ENCODE measurements at regions not wholly inside any gene's neighbourhood (a gene's known extent, or its start where the extent isn't known, plus 50 kb on each side); places are given as distances from the start of the nearest gene placed in this dataset.

GRCh38 chr10:111491154-111491553, 414.3 kb downstream of the ADRA2A start:
- no peak for TF ChIP-seq CTCF (IDR thresholded peaks at IDR 0.05)
- ATAC-seq (no peak), DNase-seq (no peak)
- WGBS, 3 donors: 54 to 61% (median 55%) methylated on average over 1 of the region's 1 CpG
- no peaks in the 10 kb centered on the region for H3K27me3 ChIP-seq (ENCODE audit: insufficient read depth in 3 of 3, low read length in 2 of 3)
- intact Hi-C loops (cut with DNase I): no loop called here
- no peak overlapping the region for H3K27ac ChIP-seq
- no peaks in the 10 kb centered on the region for H3K36me3 ChIP-seq (ENCODE audit: insufficient read depth in 1 of 2, low read depth in 1 of 2)
- no peaks in the 10 kb centered on the region for H3K4me1 ChIP-seq
- H3K4me3 ChIP-seq: no peak overlapping the region
- peaks cover 22% of the 10 kb centered on the region for H3K9me3 ChIP-seq

GRCh38 chr10:111493024-111493625, 416.3 kb downstream of the ADRA2A start:
- no peak for DNase-seq

GRCh38 chr10:111498560-111498959, 421.7 kb downstream of the ADRA2A start:
- Histone ChIP-seq H3K27me3 (ENCODE audit: insufficient read depth in 3 of 3, low read length in 2 of 3) (no peaks in the 10 kb centered on the region), H3K27ac (no peak overlapping the region), H3K36me3 (ENCODE audit: insufficient read depth in 1 of 2, low read depth in 1 of 2) (no peaks in the 10 kb centered on the region), H3K9me3 (no peaks in the 10 kb centered on the region), H3K4me1 (no peaks in the 10 kb centered on the region), H3K4me3 (no peak overlapping the region)
- ATAC-seq: no peak
- intact Hi-C loops (cut with DNase I): no loop called here
- no peak for DNase-seq
- TF ChIP-seq CTCF (IDR thresholded peaks at IDR 0.05): no peak
- 51 to 64% (median 61%) methylated on average over 1 of the region's 1 CpG for WGBS, 3 donors

More at GRCh38 chr10:111493024-111493625, 416.3 kb downstream of the ADRA2A start:
- H3K9me3 ChIP-seq: peaks cover 22% of the 10 kb centered on the region
- TF ChIP-seq CTCF (IDR thresholded peaks at IDR 0.05): no peak
- H3K27me3 ChIP-seq (ENCODE audit: insufficient read depth in 3 of 3, low read length in 2 of 3): no peaks in the 10 kb centered on the region
- intact Hi-C loops (cut with DNase I): no loop called here
- no peak for ATAC-seq
- no peak overlapping the region for H3K4me3 ChIP-seq
- no peak overlapping the region for H3K27ac ChIP-seq
- no peaks in the 10 kb centered on the region for H3K36me3 ChIP-seq (ENCODE audit: insufficient read depth in 1 of 2, low read depth in 1 of 2)
- 75 to 77% (median 77%) methylated on average over 2 of the region's 2 CpGs for WGBS, 3 donors
- H3K4me1 ChIP-seq: no peaks in the 10 kb centered on the region

GRCh38 chr10:111504376-111504775, 427.5 kb downstream of the ADRA2A start:
- H3K27ac ChIP-seq: no peak overlapping the region
- H3K36me3 ChIP-seq (ENCODE audit: insufficient read depth in 1 of 2, low read depth in 1 of 2): no peaks in the 10 kb centered on the region
- DNase-seq (no peak), ATAC-seq (no peak)
- H3K27me3 ChIP-seq (ENCODE audit: insufficient read depth in 3 of 3, low read length in 2 of 3): peaks cover 0 to 3% (median 0%) of the 10 kb centered on the region in 3 donors
- H3K4me3 ChIP-seq: no peak overlapping the region
- intact Hi-C loops (cut with DNase I): no loop called here
- no peak for TF ChIP-seq CTCF (IDR thresholded peaks at IDR 0.05)
- no peaks in the 10 kb centered on the region for H3K4me1 ChIP-seq
- H3K9me3 ChIP-seq: no peaks in the 10 kb centered on the region
